ENCODE measurements at regions not wholly inside any gene's neighbourhood (a gene's known extent, or its start where the extent isn't known, plus 50 kb on each side); places are given as distances from the start of the nearest gene placed in this dataset.

DNA sequence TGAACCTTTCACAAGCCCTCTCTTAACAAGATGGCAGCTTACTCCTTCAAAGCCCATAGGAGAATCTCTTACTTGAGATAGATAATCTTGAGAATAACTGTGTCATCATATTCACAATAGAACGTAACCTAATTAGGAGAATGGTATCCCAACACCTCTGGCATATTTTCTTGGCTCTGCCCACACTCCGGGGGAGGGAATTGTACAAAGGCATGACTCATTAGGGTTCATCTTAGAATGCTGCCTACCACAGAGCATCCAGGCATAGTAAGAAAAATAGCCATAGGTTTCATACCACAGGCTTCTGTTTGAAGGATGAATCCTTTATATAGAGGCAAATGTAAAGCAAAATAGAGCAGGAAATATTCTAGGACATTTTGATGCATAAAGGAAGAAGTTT lies 1100.6 kb upstream of the CITED2 start:
- TF ChIP-seq, protein P1, sequence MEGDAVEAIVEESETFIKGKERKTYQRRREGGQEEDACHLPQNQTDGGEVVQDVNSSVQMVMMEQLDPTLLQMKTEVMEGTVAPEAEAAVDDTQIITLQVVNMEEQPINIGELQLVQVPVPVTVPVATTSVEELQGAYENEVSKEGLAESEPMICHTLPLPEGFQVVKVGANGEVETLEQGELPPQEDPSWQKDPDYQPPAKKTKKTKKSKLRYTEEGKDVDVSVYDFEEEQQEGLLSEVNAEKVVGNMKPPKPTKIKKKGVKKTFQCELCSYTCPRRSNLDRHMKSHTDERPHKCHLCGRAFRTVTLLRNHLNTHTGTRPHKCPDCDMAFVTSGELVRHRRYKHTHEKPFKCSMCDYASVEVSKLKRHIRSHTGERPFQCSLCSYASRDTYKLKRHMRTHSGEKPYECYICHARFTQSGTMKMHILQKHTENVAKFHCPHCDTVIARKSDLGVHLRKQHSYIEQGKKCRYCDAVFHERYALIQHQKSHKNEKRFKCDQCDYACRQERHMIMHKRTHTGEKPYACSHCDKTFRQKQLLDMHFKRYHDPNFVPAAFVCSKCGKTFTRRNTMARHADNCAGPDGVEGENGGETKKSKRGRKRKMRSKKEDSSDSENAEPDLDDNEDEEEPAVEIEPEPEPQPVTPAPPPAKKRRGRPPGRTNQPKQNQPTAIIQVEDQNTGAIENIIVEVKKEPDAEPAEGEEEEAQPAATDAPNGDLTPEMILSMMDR (IDR thresholded peaks at IDR 0.05) = no peak
- no peak for TF ChIP-seq POLR2A (IDR thresholded peaks at IDR 0.05)
- H3K4me1 ChIP-seq = peaks cover 0 to 1% (median 0%) of the 10 kb centered on the region in 12 donors
- H3K4me3 ChIP-seq = no peak overlapping the region
- intact Hi-C loops (cut with DNase I) = no loop called here
- no peaks in the 10 kb centered on the region for H3K36me3 ChIP-seq
- DNase-seq (no peak), ATAC-seq (no peak)
- 63 to 83% (median 72%) methylated on average over 2 of the region's 2 CpGs for whole genome bisulfite sequencing, 4 donors
- H3K27ac ChIP-seq = no peak overlapping the region
- H3K27me3 ChIP-seq = no peaks in the 10 kb centered on the region
- H3K9me3 ChIP-seq = peaks cover 0 to 5% (median 0%) of the 10 kb centered on the region in 12 donors

DNA sequence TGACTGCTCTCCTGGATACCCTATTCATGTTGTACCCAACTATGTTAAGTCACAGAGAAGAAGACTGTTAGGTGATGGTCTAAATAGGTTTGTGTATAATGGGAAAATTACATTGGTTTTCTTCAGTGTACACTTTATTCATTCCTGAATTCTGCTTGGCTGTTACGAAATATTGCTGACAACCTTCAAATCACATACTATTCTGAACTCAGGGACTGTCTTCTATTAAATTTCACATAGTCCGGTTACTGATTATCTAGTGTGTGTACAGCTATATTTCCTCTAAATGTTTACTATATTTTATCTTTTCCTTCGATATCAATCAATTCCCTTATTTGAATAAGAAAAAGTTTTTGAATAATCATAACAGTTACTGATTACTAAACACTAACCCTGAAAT lies 1090.3 kb upstream of the CITED2 start:
- WGBS, 4 donors = 96 to 99% (median 98%) methylated on average over 3 of the region's 3 CpGs
- Histone ChIP-seq H3K9me3 (peaks cover 0 to 37% (median 7%) of the 10 kb centered on the region in 12 donors), H3K27ac (no peak overlapping the region), H3K27me3 (no peaks in the 10 kb centered on the region), H3K4me1 (peaks cover 0 to 20% (median 6%) of the 10 kb centered on the region in 12 donors), H3K36me3 (no peaks in the 10 kb centered on the region), H3K4me3 (no peak overlapping the region)
- no peak for TF ChIP-seq POLR2A (IDR thresholded peaks at IDR 0.05)
- TF ChIP-seq, protein P1 (IDR thresholded peaks at IDR 0.05) = no peak
- ATAC-seq = no peak
- DNase-seq = no peak
- intact Hi-C loops (cut with DNase I) = loop anchor here in 1 of 10 donors (5.0 kb wide), 1 partner anchor 738 kb away; no protein-coding TSS in a partner anchor

DNA sequence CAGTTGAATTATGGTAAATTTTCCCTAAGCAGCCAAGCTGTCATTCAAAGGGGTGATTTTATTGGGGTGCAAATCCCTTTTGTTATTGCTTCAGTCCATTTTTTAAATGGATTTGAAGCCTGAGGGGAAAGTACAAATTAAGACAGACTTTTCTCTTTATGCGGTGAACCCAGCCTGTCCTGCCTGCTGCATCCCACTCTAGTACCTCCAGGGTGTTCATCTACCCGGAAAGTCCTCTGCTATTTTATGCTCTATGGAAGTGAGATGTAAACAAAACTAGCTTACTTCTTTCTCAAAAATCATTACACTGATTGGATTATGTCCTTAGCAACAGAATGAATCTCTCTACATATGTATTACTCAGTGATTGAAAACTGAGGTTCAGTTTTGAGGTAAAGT lies 1088.9 kb upstream of the CITED2 start:
- H3K27ac ChIP-seq = peak overlapping the region; percentile 4 to 81 (median 65)
- H3K4me3 ChIP-seq = no peak overlapping the region
- no peaks in the 10 kb centered on the region for H3K27me3 ChIP-seq
- peaks cover 0 to 20% (median 6%) of the 10 kb centered on the region in 12 donors for H3K4me1 ChIP-seq
- TF ChIP-seq POLR2A (IDR thresholded peaks at IDR 0.05) = no peak
- TF ChIP-seq, protein P1 (IDR thresholded peaks at IDR 0.05) = no peak
- ATAC-seq (no peak), DNase-seq (no peak)
- 81 to 90% (median 88%) methylated on average over 2 of the region's 2 CpGs for WGBS, 4 donors
- H3K9me3 ChIP-seq = peaks cover 0 to 31% (median 7%) of the 10 kb centered on the region in 12 donors
- no peaks in the 10 kb centered on the region for H3K36me3 ChIP-seq
- intact Hi-C loops (cut with DNase I) = no loop called here

DNA sequence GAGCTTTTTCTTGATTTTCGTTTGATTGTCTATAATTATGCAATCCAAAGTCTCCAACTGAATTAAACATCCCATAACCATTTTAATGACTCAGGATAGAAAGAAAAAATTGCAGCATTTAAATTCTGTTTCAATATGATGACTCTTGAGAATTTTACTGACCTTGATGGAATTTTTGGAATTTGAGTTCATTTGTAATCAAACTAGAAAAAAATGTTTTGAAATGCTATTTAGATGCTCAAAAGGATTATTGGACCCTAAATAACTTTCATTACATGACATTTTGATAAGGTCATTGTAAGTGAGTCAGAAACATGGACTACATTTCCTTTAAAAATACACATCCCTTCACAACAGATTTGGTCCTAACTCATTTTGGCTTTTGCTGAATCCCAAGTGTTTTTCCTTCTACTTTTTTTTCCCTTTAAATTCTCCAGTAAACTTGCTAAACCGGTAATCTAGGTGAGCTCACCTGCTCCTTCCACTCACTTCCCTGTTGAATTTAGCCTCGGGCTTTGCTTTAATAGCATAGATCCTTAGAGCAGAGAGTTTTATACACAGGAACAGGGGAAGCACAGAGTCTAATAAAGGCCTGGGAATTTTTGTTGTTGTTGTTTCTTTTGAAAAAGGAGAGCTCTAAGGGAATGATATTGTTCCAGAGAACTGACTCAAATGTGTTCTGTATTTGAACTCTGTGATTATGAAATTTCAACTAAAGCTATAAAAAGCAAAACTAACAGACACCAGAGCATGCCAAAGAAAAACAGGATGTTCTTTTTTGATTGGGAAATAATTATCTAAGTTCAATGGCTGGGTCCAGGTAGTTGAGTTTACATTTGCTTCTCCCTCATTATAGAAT lies 1088.2 kb upstream of the CITED2 start:
- WGBS, 4 donors = 32 to 44% (median 39%) methylated on average over 3 of the region's 3 CpGs
- Histone ChIP-seq H3K27ac (peak overlapping the region; percentile 17 to 81 (median 65)), H3K36me3 (no peaks in the 10 kb centered on the region), H3K4me1 (peaks cover 0 to 20% (median 6%) of the 10 kb centered on the region in 12 donors), H3K9me3 (peaks cover 0 to 25% (median 2%) of the 10 kb centered on the region in 12 donors), H3K4me3 (no peak overlapping the region), H3K27me3 (no peaks in the 10 kb centered on the region)
- intact Hi-C loops (cut with DNase I) = no loop called here
- DNase-seq (no peak), ATAC-seq (peak in 3 of 4 donors; percentile 53 to 82 (median 66))
- TF ChIP-seq POLR2A (IDR thresholded peaks at IDR 0.05) = no peak
- TF ChIP-seq, protein P1 (IDR thresholded peaks at IDR 0.05) = no peak

Data from heart left ventricle (tissue), 16 donors.